ENCODE measurements at regions not wholly inside any gene's neighbourhood (a gene's known extent, or its start where the extent isn't known, plus 50 kb on each side); places are given as distances from the start of the nearest gene placed in this dataset.

GRCh38 chr21:24939291-24939690 lies 668.0 kb downstream of the MRPL39 start:
- TF ChIP-seq CTCF (IDR thresholded peaks at IDR 0.05) (no peak), POLR2A (IDR thresholded peaks at IDR 0.05) (no peak), EP300 (IDR thresholded peaks at IDR 0.05) (no peak), POLR2AphosphoS5 (IDR thresholded peaks at IDR 0.05) (no peak)
